Hepatocyte (in vitro differentiated cells): ENCODE measurements at regions not wholly inside any gene's neighbourhood (a gene's known extent, or its start where the extent isn't known, plus 50 kb on each side); places are given as distances from the start of the nearest gene placed in this dataset.

ENCODE experiments used
- CTCF ChIP-seq: fragments of 200-600 bp; sonication (generic); IDR thresholded peaks from 2 replicates; pipeline ENCODE4 v1.5.1; 2016; ENCODE audit warnings: antibody characterized with exemption, mild to moderate bottlenecking; ENCODE audit not compliant: poor library complexity
- EZH2 ChIP-seq: fragments of 200-600 bp; sonication (generic); IDR thresholded peaks from 2 replicates; pipeline ENCODE4 v1.6.1; 2016; ENCODE audit warnings: antibody characterized with exemption, mild to moderate bottlenecking, borderline replicate concordance
- EZH2phosphoT487 ChIP-seq: fragments of 200-600 bp; sonication (generic); IDR thresholded peaks from one replicate; pipeline ENCODE4 v1.6.1; 2018; ENCODE audit warnings: antibody characterized with exemption, mild to moderate bottlenecking, low read depth, moderate library complexity; ENCODE audit not compliant: unreplicated experiment, severe bottlenecking

GRCh38 chr2:44850016-44850415 is 91.5 kb upstream of the SIX3 start:
- TF ChIP-seq CTCF (no peak), EZH2phosphoT487 (no peak), EZH2 (no peak)
